C4-2B (cell line): ENCODE measurements at regions not wholly inside any gene's neighbourhood (a gene's known extent, or its start where the extent isn't known, plus 50 kb on each side); places are given as distances from the start of the nearest gene placed in this dataset.

Experiments used
- CTCF ChIP-seq: fragments of 450-650 bp; conservative IDR thresholded peaks from 2 replicates; pipeline ENCODE4 v1.5.1; 2017; ENCODE audit warnings: mild to moderate bottlenecking
- ZFX ChIP-seq: fragments of 450-650 bp; IDR thresholded peaks from 2 replicates; pipeline ENCODE4 v1.6.1; 2017

DNA sequence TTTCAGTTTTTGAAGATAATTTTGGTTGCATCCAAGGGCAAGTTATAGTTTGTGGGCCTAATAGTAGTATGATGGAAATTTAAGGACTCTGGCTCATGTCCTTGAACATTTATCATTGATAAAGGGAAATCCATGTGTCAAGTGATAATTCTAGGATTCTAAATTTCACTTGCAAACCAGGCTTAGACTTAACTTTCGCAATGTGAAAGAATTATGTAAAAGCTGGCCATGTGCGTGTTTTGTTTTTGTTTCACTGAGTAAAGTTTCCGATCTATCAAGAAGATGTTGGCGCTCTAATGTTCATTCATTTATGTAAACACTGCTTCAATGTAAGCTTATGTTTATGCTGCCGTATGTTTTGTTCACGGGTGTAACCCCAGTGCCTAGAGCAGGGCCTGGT lies 302.0 kb downstream of the SOX4 start:
- TF ChIP-seq CTCF (no peak), ZFX (no peak)
